Osteoblast (primary cell): ENCODE measurements at regions not wholly inside any gene's neighbourhood (a gene's known extent, or its start where the extent isn't known, plus 50 kb on each side); places are given as distances from the start of the nearest gene placed in this dataset.

Experiments
- DNase-seq: peaks from one replicate; pipeline ENCODE4 v3.0.0; 2011; ENCODE audit warnings: low spot score, mixed read lengths; ENCODE audit not compliant: insufficient read length; ENCODE audit errors: missing footprints
- H2AFZ ChIP-seq: 2 replicates; pipeline ENCODE4 v1.6.0; 2011; ENCODE audit warnings: mild to moderate bottlenecking, low read length
- H3K27ac ChIP-seq: 2 replicates; pipeline ENCODE4 v1.5.1; 2011; ENCODE audit warnings: mild to moderate bottlenecking, low read depth, low read length, moderate library complexity
- H3K27me3 ChIP-seq: 2 replicates; pipeline ENCODE4 v1.6.0; 2012; ENCODE audit warnings: mild to moderate bottlenecking, control low read depth, inconsistent platforms, low read length, moderate library complexity; ENCODE audit not compliant: insufficient read depth
- H3K36me3 ChIP-seq: 2 replicates; pipeline ENCODE4 v1.5.1; 2011; ENCODE audit warnings: mild to moderate bottlenecking, low read length, control low read depth, moderate library complexity; ENCODE audit not compliant: insufficient read depth
- H3K4me1 ChIP-seq: 2 replicates; pipeline ENCODE4 v1.5.1; 2011; ENCODE audit warnings: mild to moderate bottlenecking, low read length, control low read depth, moderate library complexity; ENCODE audit not compliant: insufficient read depth
- H3K4me2 ChIP-seq: 2 replicates; pipeline ENCODE4 v1.6.0; 2011; ENCODE audit warnings: mild to moderate bottlenecking, low read length; ENCODE audit not compliant: insufficient read depth
- H3K4me3 ChIP-seq: fragments of 200-600 bp; sonication (generic); 3 replicates; pipeline ENCODE4 v1.5.1; 2012; ENCODE audit warnings: mild to moderate bottlenecking, low read length, inconsistent platforms; ENCODE audit not compliant: insufficient read depth
- H3K79me2 ChIP-seq: 2 replicates; pipeline ENCODE4 v1.6.0; 2012; ENCODE audit warnings: mild to moderate bottlenecking, low read length, control low read depth, inconsistent platforms; ENCODE audit not compliant: insufficient read depth
- H3K9me3 ChIP-seq: 2 replicates; pipeline ENCODE4 v1.5.1; 2011; ENCODE audit warnings: low read depth, low read length, control low read depth
- H4K20me1 ChIP-seq: 2 replicates; pipeline ENCODE4 v1.6.0; 2012; ENCODE audit warnings: mild to moderate bottlenecking, low read length, control low read depth; ENCODE audit not compliant: insufficient read depth
- TF ChIP-seq, protein P1 (sequence below): IDR thresholded peaks from 2 replicates; pipeline ENCODE4 v1.5.1; 2011; ENCODE audit warnings: mild to moderate bottlenecking, low read depth, low read length, moderate library complexity; ENCODE audit errors: extremely low read depth

DNA sequence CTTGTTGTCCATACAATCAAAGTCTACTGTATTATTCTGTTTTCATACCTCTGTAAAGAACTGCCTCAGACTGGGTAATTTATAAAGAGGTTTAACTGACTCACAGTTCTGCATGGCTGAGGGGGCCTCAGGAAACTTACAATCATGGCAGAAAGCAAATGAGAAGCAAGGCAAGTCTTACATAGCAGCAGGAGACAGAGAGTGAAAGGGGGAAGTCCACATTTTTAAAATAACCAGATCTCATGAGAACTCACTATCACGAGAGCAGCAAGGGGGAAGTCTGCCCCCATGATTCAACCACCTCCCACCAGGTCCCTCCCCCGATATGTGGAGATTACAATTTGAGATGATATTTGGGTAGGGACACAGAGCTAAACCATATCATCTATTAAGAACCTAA is 724.6 kb upstream of the CBLB start:
- no peak overlapping the region for H2AFZ ChIP-seq
- no peaks in the 10 kb centered on the region for H3K79me2 ChIP-seq
- peaks cover 5% of the 10 kb centered on the region for H3K9me3 ChIP-seq
- no peaks in the 10 kb centered on the region for H3K27me3 ChIP-seq
- H3K4me2 ChIP-seq, result no peak overlapping the region
- no peaks in the 10 kb centered on the region for H3K36me3 ChIP-seq
- TF ChIP-seq, protein P1, sequence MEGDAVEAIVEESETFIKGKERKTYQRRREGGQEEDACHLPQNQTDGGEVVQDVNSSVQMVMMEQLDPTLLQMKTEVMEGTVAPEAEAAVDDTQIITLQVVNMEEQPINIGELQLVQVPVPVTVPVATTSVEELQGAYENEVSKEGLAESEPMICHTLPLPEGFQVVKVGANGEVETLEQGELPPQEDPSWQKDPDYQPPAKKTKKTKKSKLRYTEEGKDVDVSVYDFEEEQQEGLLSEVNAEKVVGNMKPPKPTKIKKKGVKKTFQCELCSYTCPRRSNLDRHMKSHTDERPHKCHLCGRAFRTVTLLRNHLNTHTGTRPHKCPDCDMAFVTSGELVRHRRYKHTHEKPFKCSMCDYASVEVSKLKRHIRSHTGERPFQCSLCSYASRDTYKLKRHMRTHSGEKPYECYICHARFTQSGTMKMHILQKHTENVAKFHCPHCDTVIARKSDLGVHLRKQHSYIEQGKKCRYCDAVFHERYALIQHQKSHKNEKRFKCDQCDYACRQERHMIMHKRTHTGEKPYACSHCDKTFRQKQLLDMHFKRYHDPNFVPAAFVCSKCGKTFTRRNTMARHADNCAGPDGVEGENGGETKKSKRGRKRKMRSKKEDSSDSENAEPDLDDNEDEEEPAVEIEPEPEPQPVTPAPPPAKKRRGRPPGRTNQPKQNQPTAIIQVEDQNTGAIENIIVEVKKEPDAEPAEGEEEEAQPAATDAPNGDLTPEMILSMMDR, result no peak
- H3K27ac ChIP-seq, result no peak overlapping the region
- H4K20me1 ChIP-seq, result no peaks in the 10 kb centered on the region
- H3K4me3 ChIP-seq, result no peak overlapping the region
- no peak for DNase-seq
- H3K4me1 ChIP-seq, result peaks cover 7% of the 10 kb centered on the region

DNA sequence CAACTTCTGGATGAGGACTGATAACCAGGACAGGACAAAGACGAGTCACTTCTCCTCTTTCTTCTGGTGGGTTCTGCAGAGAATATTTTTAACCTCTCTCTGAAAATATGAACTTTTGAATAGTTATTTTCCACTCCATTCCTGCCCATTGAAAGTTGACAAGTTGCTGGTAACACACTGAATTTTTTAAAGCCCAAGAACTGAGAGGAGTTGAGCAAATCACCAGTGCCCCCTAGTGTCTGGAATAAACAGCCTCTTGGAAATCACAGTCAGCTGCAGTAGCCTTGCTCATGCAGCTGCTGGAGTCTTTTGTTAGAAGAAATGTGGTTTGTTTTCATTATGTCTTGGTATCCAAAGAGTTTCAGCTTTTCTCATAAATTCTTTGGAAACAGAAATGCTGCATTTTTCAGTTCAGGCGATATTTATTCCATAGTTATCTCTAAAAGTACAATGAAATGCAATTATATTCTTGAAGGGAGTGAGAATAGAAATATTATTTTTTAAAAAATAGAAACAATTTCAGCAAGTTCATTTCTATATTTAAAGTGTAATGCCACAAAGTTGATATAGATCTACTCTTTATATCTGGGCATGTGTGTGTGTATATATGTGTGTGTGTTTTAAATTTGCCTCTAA is 741.0 kb upstream of the CBLB start:
- H3K4me3 ChIP-seq, result no peak overlapping the region
- H3K27ac ChIP-seq, result peak overlapping the region; percentile 76
- DNase-seq, result peak; percentile 56
- no peaks in the 10 kb centered on the region for H4K20me1 ChIP-seq
- H3K4me1 ChIP-seq, result peaks cover 37% of the 10 kb centered on the region
- H3K79me2 ChIP-seq, result no peaks in the 10 kb centered on the region
- no peaks in the 10 kb centered on the region for H3K27me3 ChIP-seq
- no peak overlapping the region for H2AFZ ChIP-seq
- H3K36me3 ChIP-seq, result peaks cover 4% of the 10 kb centered on the region
- TF ChIP-seq, protein P1, result peak; percentile 95
- no peaks in the 10 kb centered on the region for H3K9me3 ChIP-seq
- H3K4me2 ChIP-seq, result peak overlapping the region; percentile 17

DNA sequence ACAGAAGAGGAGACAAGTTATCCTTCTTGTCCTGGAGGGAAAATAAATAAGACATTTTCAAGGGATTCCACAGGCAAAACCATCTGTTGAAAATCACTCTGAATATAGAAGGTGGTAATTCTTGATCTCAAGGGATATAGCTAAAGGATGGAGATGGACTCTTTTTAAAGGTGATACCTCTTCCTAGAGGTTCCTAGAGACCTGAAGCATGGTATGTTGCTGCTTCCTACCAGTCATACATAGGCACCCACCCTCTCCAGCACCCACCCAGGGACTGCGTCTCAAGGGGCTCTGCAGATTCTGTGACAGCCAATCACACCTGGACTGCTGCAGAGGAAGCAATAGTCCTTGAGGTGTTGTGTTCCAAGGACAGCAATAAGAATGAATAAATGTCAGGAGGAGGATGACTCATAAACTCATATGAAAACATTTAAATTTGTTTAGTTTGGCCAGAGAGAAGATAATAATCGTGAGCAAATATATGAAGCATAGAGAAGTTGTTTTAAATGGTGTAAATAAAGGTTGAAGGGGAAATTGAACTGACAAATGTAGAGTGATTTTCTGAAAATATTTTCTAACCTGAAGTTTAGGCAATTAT is 741.6 kb upstream of the CBLB start:
- H3K4me2 ChIP-seq, result peak overlapping the region; percentile 20

DNA sequence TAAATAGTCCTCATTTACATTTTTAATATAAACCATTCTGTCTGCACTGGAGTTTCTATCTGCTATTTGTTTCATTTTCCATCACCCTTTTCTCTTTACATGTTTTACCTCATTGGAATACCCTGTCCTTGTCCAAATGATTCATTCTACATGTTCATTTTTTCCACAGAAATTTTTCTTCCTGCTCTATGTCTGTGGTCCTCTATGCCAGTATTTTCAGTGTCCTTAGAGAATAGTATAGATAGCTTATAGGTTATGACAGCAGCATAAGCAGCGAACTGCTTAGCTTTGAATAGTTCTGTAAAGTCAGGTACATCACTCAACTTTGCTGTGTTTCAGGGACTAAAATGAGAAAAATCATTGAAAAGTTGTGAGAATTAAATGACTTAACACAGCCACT is 742.3 kb upstream of the CBLB start:
- DNase-seq, result no peak
- H3K27me3 ChIP-seq, result no peaks in the 10 kb centered on the region
- no peaks in the 10 kb centered on the region for H4K20me1 ChIP-seq
- H3K4me2 ChIP-seq, result no peak overlapping the region
- peaks cover 42% of the 10 kb centered on the region for H3K4me1 ChIP-seq
- H3K36me3 ChIP-seq, result peaks cover 4% of the 10 kb centered on the region
- H3K79me2 ChIP-seq, result no peaks in the 10 kb centered on the region
- H3K9me3 ChIP-seq, result no peaks in the 10 kb centered on the region
- TF ChIP-seq, protein P1, result no peak
- H2AFZ ChIP-seq, result no peak overlapping the region
- H3K27ac ChIP-seq, result peak overlapping the region; percentile 69
- no peak overlapping the region for H3K4me3 ChIP-seq

More for the DNA sequence above, 741.6 kb upstream of the CBLB start:
- Histone ChIP-seq H3K9me3 (no peaks in the 10 kb centered on the region), H3K4me1 (peaks cover 37% of the 10 kb centered on the region), H4K20me1 (no peaks in the 10 kb centered on the region), H3K79me2 (no peaks in the 10 kb centered on the region), H3K36me3 (peaks cover 4% of the 10 kb centered on the region), H3K4me3 (no peak overlapping the region), H3K27me3 (no peaks in the 10 kb centered on the region), H2AFZ (no peak overlapping the region), H3K27ac (peak overlapping the region; percentile 69)
- DNase-seq, result no peak
- TF ChIP-seq, protein P1, result no peak
